Tibial artery (tissue), 4 donors: ENCODE measurements at regions not wholly inside any gene's neighbourhood (a gene's known extent, or its start where the extent isn't known, plus 50 kb on each side); places are given as distances from the start of the nearest gene placed in this dataset.

ENCODE experiments used
- DNase-seq, 2 donors: peaks; one replicate each; pipeline ENCODE4 v3.0.0-alpha.2; 2019
- H3K27ac ChIP-seq, 2 donors: fragments of 200-600 bp; sonication (generic) in 1 of 2; 1 replicate in 1 of 2; 2 replicates in 1 of 2; pipeline ENCODE4 v1.5.1; 2018 to 2019; ENCODE audit warnings: mild to moderate bottlenecking in 1 of 2
- H3K27me3 ChIP-seq, 2 donors: fragments of 200-600 bp; sonication (generic) in 1 of 2; one replicate each; pipeline versions ENCODE4 v1.5.1 to v1.6.0; 2016 to 2019
- H3K36me3 ChIP-seq, 3 donors: fragments of 200-600 bp; sonication (generic) in 2 of 3; one replicate each; pipeline ENCODE4 v1.5.1; 2016 to 2019; ENCODE audit warnings: mild to moderate bottlenecking in 2 of 3
- H3K4me1 ChIP-seq, 4 donors: fragments of 200-600 bp; sonication (generic) in 2 of 4; 1 replicate in 3 of 4; 2 replicates in 1 of 4; pipeline ENCODE4 v1.5.1; 2016 to 2019
- H3K4me3 ChIP-seq, 2 donors: fragments of 200-600 bp; sonication (generic) in 1 of 2; 1 replicate in 1 of 2; 2 replicates in 1 of 2; pipeline ENCODE4 v1.5.1; 2018 to 2019; ENCODE audit warnings: mild to moderate bottlenecking in 2 of 2
- H3K9me3 ChIP-seq, 3 donors: fragments of 200-600 bp; sonication (generic) in 1 of 3; one replicate each; pipeline ENCODE4 v1.5.1; 2016 to 2019
- intact Hi-C: fragments of 100-400 bp; cut with DNase I; formaldehyde crosslinking; loops from one replicate; pipeline ENCODE4 v1.15.0; 2023; ENCODE audit warnings: low total_unique reads
- TF ChIP-seq, protein P1 (sequence below), 2 experiments: fragments of 200-600 bp in 1 of 2; fragments of 450-650 bp in 1 of 2; IDR thresholded peaks; one replicate each; pipeline ENCODE4 v1.5.1; 2017 to 2019; ENCODE audit warnings: antibody characterized with exemption in 2 of 2, mild to moderate bottlenecking in 1 of 2, moderate library complexity in 1 of 2

- Histone ChIP-seq H3K36me3 (no peaks in the 10 kb centered on the region), H3K27me3 (no peaks in the 10 kb centered on the region), H3K4me1 (no peaks in the 10 kb centered on the region), H3K9me3 (no peaks in the 10 kb centered on the region), H3K27ac (no peak overlapping the region), H3K4me3 (no peak overlapping the region)
- intact Hi-C loops = no loop called here
- TF ChIP-seq, protein P1, sequence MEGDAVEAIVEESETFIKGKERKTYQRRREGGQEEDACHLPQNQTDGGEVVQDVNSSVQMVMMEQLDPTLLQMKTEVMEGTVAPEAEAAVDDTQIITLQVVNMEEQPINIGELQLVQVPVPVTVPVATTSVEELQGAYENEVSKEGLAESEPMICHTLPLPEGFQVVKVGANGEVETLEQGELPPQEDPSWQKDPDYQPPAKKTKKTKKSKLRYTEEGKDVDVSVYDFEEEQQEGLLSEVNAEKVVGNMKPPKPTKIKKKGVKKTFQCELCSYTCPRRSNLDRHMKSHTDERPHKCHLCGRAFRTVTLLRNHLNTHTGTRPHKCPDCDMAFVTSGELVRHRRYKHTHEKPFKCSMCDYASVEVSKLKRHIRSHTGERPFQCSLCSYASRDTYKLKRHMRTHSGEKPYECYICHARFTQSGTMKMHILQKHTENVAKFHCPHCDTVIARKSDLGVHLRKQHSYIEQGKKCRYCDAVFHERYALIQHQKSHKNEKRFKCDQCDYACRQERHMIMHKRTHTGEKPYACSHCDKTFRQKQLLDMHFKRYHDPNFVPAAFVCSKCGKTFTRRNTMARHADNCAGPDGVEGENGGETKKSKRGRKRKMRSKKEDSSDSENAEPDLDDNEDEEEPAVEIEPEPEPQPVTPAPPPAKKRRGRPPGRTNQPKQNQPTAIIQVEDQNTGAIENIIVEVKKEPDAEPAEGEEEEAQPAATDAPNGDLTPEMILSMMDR (IDR thresholded peaks at IDR 0.05) = no peak
- DNase-seq = no peak
Observed at GRCh38 chr3:6737630-6738029, 123.3 kb upstream of the GRM7 start.

- no peak for DNase-seq
- intact Hi-C loops = no loop called here
- Histone ChIP-seq H3K27ac (no peak overlapping the region), H3K27me3 (no peaks in the 10 kb centered on the region), H3K4me3 (no peak overlapping the region), H3K9me3 (no peaks in the 10 kb centered on the region), H3K36me3 (no peaks in the 10 kb centered on the region), H3K4me1 (no peaks in the 10 kb centered on the region)
- TF ChIP-seq, protein P1 (IDR thresholded peaks at IDR 0.05) = no peak
Observed at GRCh38 chr3:6739288-6739687, 121.6 kb upstream of the GRM7 start.

DNA sequence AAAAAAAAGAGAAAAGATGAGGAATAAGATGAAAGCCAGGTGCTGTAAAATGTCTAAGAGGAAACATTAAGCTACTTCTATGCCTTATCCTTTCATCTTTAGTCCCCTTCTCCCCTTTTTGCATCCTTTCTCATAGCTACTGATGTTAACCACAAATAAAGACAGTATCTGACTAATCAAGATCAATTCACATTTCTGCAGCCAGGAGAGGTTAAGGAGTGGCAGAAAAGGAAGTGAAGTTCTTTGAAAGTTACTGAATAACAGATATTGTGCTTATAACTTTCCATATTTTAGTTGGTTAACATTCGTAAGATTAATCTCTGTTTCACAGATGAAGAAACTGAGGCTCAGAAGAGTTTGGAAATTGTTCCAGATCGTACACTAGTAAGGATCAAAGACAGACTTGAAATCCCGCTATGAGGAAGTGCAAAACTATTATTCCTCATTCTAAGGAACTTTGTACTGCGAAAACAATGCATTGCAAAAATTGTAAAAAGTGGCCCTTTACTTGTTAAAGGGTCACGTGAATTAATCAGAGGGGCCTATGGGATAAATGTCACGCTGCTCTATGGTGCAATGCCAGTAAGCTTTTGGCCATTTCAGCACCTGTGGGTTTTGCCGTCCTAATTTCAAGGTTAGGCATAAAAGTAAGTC, 117.7 kb upstream of the GRM7 start:
- no peaks in the 10 kb centered on the region for H3K4me1 ChIP-seq
- no peaks in the 10 kb centered on the region for H3K36me3 ChIP-seq
- intact Hi-C loops = no loop called here
- TF ChIP-seq, protein P1 (IDR thresholded peaks at IDR 0.05) = no peak
- no peaks in the 10 kb centered on the region for H3K9me3 ChIP-seq
- no peak for DNase-seq
- no peak overlapping the region for H3K4me3 ChIP-seq
- no peaks in the 10 kb centered on the region for H3K27me3 ChIP-seq
- H3K27ac ChIP-seq = no peak overlapping the region

DNA sequence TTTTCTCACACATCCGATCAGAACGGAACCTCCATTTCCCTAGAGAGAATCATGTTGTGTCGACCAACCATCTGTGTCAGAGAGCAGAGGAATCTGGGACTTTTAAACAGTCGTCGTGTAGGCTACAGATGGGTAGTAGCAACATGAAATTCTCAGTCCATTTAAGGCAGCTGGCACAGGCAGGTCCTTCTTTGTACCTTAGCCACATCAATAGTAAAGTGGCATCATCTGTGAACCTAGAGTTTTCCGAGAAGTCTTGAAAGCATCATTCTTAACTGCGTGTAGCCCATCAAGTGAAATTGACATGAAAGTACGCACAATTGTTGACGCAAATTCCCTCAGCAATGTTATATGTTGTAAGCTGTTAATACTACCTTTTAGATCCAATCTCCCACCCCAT, 114.5 kb upstream of the GRM7 start:
- intact Hi-C loops = no loop called here
- H3K36me3 ChIP-seq = no peaks in the 10 kb centered on the region
- H3K4me3 ChIP-seq = no peak overlapping the region
- no peak for DNase-seq
- TF ChIP-seq, protein P1 (IDR thresholded peaks at IDR 0.05) = no peak
- no peaks in the 10 kb centered on the region for H3K27me3 ChIP-seq
- no peaks in the 10 kb centered on the region for H3K9me3 ChIP-seq
- no peak overlapping the region for H3K27ac ChIP-seq
- H3K4me1 ChIP-seq = no peaks in the 10 kb centered on the region

DNA sequence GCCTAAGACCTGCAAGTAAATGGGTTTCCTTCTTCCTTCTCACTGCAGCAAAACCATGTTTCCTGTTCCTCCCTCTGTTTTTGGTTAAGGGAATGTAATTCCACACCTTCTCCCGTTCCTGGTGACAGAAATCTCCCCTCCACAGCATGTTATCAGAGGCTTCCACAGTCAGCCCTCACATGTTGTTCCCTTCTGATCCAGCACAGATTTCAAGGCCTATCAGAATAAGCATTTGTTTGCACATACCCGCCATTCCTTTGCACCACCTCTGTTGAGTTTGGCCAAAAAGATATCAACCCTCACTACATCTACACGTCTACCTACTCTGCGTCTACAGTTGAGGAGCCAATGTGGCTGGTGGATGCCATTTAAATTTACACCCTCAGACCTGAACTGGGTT, 113.9 kb upstream of the GRM7 start:
- DNase-seq = no peak
- intact Hi-C loops = no loop called here
- TF ChIP-seq, protein P1 (IDR thresholded peaks at IDR 0.05) = no peak

GRCh38 chr3:6750782-6751181, 110.1 kb upstream of the GRM7 start:
- Histone ChIP-seq H3K4me3 (no peak overlapping the region), H3K36me3 (no peaks in the 10 kb centered on the region), H3K27ac (no peak overlapping the region), H3K27me3 (no peaks in the 10 kb centered on the region), H3K9me3 (peaks cover 0 to 4% (median 0%) of the 10 kb centered on the region in 3 donors), H3K4me1 (no peaks in the 10 kb centered on the region)
- DNase-seq = no peak
- intact Hi-C loops = no loop called here
- TF ChIP-seq, protein P1 (IDR thresholded peaks at IDR 0.05) = no peak

More for the DNA sequence above, 113.9 kb upstream of the GRM7 start:
- Histone ChIP-seq H3K27me3 (no peaks in the 10 kb centered on the region), H3K4me1 (no peaks in the 10 kb centered on the region), H3K36me3 (no peaks in the 10 kb centered on the region), H3K4me3 (no peak overlapping the region), H3K27ac (no peak overlapping the region), H3K9me3 (no peaks in the 10 kb centered on the region)
